A673 (cell line): ENCODE measurements at regions not wholly inside any gene's neighbourhood (a gene's known extent, or its start where the extent isn't known, plus 50 kb on each side); places are given as distances from the start of the nearest gene placed in this dataset.

ENCODE experiments used
- BruUV-seq: library from RNA; stranded (reverse); fragments of 400-500 nt; replicated peaks from 2 replicates; lab custom pipeline; 2021; lab: Mats Ljungman, UMichigan
- CTCF ChIA-PET: fragments of 300-600 bp; sonication (Branson Sonifier 250); formaldehyde crosslinking; loops from one replicate; lab custom pipeline; 2022; ENCODE audit warnings: antibody characterized with exemption; lab: Charles Lee
- POLR2A ChIA-PET: fragments of 300-600 bp; sonication (Branson Sonifier 250); formaldehyde crosslinking; loops from one replicate; lab custom pipeline; 2022; ENCODE audit warnings: antibody characterized with exemption; ENCODE audit not compliant: low non-redundant PET; lab: Charles Lee
- DNase-seq: peaks from one replicate; pipeline ENCODE4 v3.0.0-alpha.2; 2015; ENCODE audit warnings: low spot score
- H3K27ac ChIP-seq: fragments of 200-600 bp; sonication (generic); 2 replicates; pipeline ENCODE4 v1.5.1; 2016; ENCODE audit warnings: mixed run types, low read depth, mild to moderate bottlenecking, mixed read lengths, antibody characterized with exemption, low read length; ENCODE audit not compliant: poor library complexity, severe bottlenecking
- H3K27me3 ChIP-seq: fragments of 200-600 bp; sonication (generic); replicated peaks from 2 replicates; pipeline ENCODE4 v1.6.1; 2017; ENCODE audit warnings: mixed run types, low read depth, mild to moderate bottlenecking, mixed read lengths, antibody characterized with exemption, low read length; ENCODE audit not compliant: insufficient read depth, poor library complexity
- H3K36me3 ChIP-seq: fragments of 200-600 bp; sonication (generic); 2 replicates; pipeline ENCODE4 v1.6.1; 2016; ENCODE audit warnings: mixed run types, mild to moderate bottlenecking, mixed read lengths, antibody characterized with exemption, low read length; ENCODE audit not compliant: insufficient read depth, poor library complexity, severe bottlenecking
- H3K4me1 ChIP-seq: fragments of 200-600 bp; sonication (generic); 2 replicates; pipeline ENCODE4 v1.6.1; 2017; ENCODE audit warnings: mixed run types, mild to moderate bottlenecking, mixed read lengths, antibody characterized with exemption, low read length; ENCODE audit not compliant: insufficient read depth, poor library complexity, severe bottlenecking
- H3K4me3 ChIP-seq: fragments of 200-600 bp; sonication (generic); 2 replicates; pipeline ENCODE4 v1.5.1; 2016; ENCODE audit warnings: low read depth, mixed run types, mild to moderate bottlenecking, mixed read lengths, low read length; ENCODE audit not compliant: poor library complexity, severe bottlenecking
- H3K9me3 ChIP-seq: fragments of 200-600 bp; sonication (generic); 2 replicates; pipeline ENCODE4 v1.6.1; 2016; ENCODE audit warnings: mixed run types, low read depth, mild to moderate bottlenecking, mixed read lengths, antibody characterized with exemption, low read length; ENCODE audit not compliant: poor library complexity, severe bottlenecking
- EZH2 ChIP-seq: fragments of 200-600 bp; sonication (generic); IDR thresholded peaks from 2 replicates; pipeline ENCODE4 v1.6.1; 2017; ENCODE audit warnings: borderline replicate concordance, low read depth, mild to moderate bottlenecking, mixed read lengths, antibody characterized with exemption, low read length; ENCODE audit not compliant: poor library complexity, severe bottlenecking
- intact Hi-C: fragments of 100-400 bp; cut with micrococcal nuclease; formaldehyde crosslinking; loops from one replicate; pipeline ENCODE4 v1.10.0; 2022; ENCODE audit not compliant: unreplicated experiment
- TF ChIP-seq, protein P1 (sequence below): fragments of 300-800, 200-600 bp; sonication (generic); conservative IDR thresholded peaks from 2 replicates; pipeline ENCODE4 v1.5.1; 2017; ENCODE audit warnings: low read depth, mild to moderate bottlenecking, antibody characterized with exemption, low read length, moderate library complexity, mixed read lengths

DNA sequence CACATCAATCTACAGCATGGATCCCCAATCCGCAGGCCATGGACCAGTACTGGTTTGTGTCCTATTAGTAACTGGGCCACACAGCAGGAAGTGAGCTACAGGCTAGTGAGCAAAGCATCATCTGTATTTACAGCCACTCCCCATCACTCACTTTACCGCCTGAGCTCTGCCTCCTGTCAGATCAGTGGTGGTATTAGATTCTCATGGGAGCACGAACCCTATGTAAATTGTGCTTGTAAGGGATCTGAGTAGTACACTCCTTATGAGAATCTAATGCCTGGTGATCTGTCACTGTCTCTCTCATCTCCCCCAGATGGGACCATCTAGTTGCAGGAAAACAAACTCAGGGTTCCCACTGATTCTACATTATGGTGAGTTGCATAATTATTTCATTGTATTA is 212.7 kb upstream of the FAM174A start:
- ChIA-PET POLR2A (no interaction called here), CTCF (no interaction called here)
- no TSS peak for BruUV-seq
- H3K4me3 ChIP-seq, result no peak overlapping the region
- no peak overlapping the region for H3K27ac ChIP-seq
- H3K36me3 ChIP-seq, result no peaks in the 10 kb centered on the region
- intact Hi-C loops, result no loop called here
- H3K9me3 ChIP-seq, result no peaks in the 10 kb centered on the region
- DNase-seq, result no peak
- TF ChIP-seq EZH2, result no peak
- TF ChIP-seq, protein P1, sequence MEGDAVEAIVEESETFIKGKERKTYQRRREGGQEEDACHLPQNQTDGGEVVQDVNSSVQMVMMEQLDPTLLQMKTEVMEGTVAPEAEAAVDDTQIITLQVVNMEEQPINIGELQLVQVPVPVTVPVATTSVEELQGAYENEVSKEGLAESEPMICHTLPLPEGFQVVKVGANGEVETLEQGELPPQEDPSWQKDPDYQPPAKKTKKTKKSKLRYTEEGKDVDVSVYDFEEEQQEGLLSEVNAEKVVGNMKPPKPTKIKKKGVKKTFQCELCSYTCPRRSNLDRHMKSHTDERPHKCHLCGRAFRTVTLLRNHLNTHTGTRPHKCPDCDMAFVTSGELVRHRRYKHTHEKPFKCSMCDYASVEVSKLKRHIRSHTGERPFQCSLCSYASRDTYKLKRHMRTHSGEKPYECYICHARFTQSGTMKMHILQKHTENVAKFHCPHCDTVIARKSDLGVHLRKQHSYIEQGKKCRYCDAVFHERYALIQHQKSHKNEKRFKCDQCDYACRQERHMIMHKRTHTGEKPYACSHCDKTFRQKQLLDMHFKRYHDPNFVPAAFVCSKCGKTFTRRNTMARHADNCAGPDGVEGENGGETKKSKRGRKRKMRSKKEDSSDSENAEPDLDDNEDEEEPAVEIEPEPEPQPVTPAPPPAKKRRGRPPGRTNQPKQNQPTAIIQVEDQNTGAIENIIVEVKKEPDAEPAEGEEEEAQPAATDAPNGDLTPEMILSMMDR, result no peak
- no peaks in the 10 kb centered on the region for H3K27me3 ChIP-seq
- no peaks in the 10 kb centered on the region for H3K4me1 ChIP-seq

DNA sequence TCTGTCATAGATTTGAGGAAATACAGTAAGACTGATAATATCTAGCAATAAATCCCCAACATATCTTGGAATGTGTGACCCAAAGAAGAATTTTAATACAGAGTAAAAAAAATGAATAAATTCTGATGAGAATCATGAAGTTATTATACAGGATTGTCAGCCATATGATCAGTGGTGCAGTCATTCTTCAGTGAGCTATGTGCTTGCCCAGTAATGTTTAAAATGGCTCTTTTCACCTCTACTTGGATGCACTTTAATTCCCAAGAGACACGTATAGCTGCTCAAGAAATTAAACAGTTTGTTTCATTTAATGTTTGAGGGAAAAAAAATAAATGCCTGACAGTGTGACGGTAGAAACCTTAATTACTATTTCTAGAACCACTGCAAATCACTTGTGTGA is 215.3 kb upstream of the FAM174A start:
- H3K9me3 ChIP-seq, result no peaks in the 10 kb centered on the region
- BruUV-seq, result no TSS peak
- POLR2A ChIA-PET, result no interaction called here

DNA sequence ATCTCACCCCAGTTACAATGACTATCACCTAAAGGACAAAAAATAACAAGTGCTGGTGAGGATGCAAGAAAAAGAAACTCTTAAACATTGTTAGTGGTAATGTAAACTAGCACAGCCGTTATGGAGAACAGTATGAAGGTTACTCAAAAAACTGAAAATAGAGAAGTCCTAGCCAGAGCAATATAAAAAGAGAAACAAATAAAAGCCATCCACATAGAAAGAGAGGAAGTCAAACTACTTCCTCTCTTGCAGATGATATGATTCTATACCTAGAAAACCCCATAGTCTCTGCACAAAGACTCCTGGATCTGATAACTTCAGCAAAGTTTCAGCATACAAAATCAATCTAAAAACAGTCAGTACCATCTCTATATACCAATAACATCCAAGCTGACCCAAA is 221.5 kb upstream of the FAM174A start:
- no peaks in the 10 kb centered on the region for H3K4me1 ChIP-seq
- CTCF ChIA-PET, result no interaction called here
- no peak for DNase-seq
- H3K4me3 ChIP-seq, result no peak overlapping the region
- TF ChIP-seq, protein P1, result no peak
- no peak for TF ChIP-seq EZH2
- POLR2A ChIA-PET, result no interaction called here
- H3K27ac ChIP-seq, result no peak overlapping the region
- H3K9me3 ChIP-seq, result no peaks in the 10 kb centered on the region
- BruUV-seq, result no TSS peak
- intact Hi-C loops, result no loop called here
- no peaks in the 10 kb centered on the region for H3K36me3 ChIP-seq
- H3K27me3 ChIP-seq, result no peaks in the 10 kb centered on the region

More for the DNA sequence above, 215.3 kb upstream of the FAM174A start:
- intact Hi-C loops, result no loop called here
- CTCF ChIA-PET, result no interaction called here
- Histone ChIP-seq H3K4me1 (no peaks in the 10 kb centered on the region), H3K4me3 (no peak overlapping the region), H3K27me3 (no peaks in the 10 kb centered on the region), H3K36me3 (no peaks in the 10 kb centered on the region), H3K27ac (no peak overlapping the region)
- DNase-seq, result no peak
- no peak for TF ChIP-seq EZH2
- TF ChIP-seq, protein P1, result no peak
